ENCODE measurements at regions not wholly inside any gene's neighbourhood (a gene's known extent, or its start where the extent isn't known, plus 50 kb on each side); places are given as distances from the start of the nearest gene placed in this dataset.

- DNase-seq (ENCODE audit: low read depth, low spot score): no peak
- no peak overlapping the region for H3K27ac ChIP-seq
Measured at GRCh38 chr2:156170929-156171328, 161.6 kb downstream of the NR4A2 start.

- no peak for DNase-seq (ENCODE audit: low read depth, low spot score)
- H3K27ac ChIP-seq: no peak overlapping the region
Measured at GRCh38 chr2:156165742-156166141, 166.8 kb downstream of the NR4A2 start.

GRCh38 chr2:156164091-156164720 lies 168.3 kb downstream of the NR4A2 start:
- DNase-seq (ENCODE audit: low read depth, low spot score): no peak
- H3K27ac ChIP-seq: no peak overlapping the region

- DNase-seq (ENCODE audit: low read depth, low spot score): no peak
- H3K27ac ChIP-seq: no peak overlapping the region
Measured at GRCh38 chr2:156158808-156159207, 173.7 kb downstream of the NR4A2 start.

GRCh38 chr2:156157670-156158069 lies 174.9 kb downstream of the NR4A2 start:
- H3K27ac ChIP-seq: no peak overlapping the region
- DNase-seq (ENCODE audit: low read depth, low spot score): no peak

GRCh38 chr2:156156580-156156979 lies 175.9 kb downstream of the NR4A2 start:
- DNase-seq (ENCODE audit: low read depth, low spot score): no peak
- H3K27ac ChIP-seq: no peak overlapping the region

- no peak for DNase-seq (ENCODE audit: low read depth, low spot score)
- no peak overlapping the region for H3K27ac ChIP-seq
Measured at GRCh38 chr2:156155319-156155718, 177.2 kb downstream of the NR4A2 start.

GRCh38 chr2:156151351-156151750 lies 181.2 kb downstream of the NR4A2 start:
- no peak overlapping the region for H3K27ac ChIP-seq
- DNase-seq (ENCODE audit: low read depth, low spot score): no peak

GRCh38 chr2:156147594-156148330 lies 184.8 kb downstream of the NR4A2 start:
- peak overlapping the region; percentile 50 for H3K27ac ChIP-seq
- DNase-seq (ENCODE audit: low read depth, low spot score): peak; percentile 63

GRCh38 chr2:156145976-156146375 lies 186.5 kb downstream of the NR4A2 start:
- DNase-seq (ENCODE audit: low read depth, low spot score): no peak
- H3K27ac ChIP-seq: no peak overlapping the region

GRCh38 chr2:156145469-156145868 lies 187.1 kb downstream of the NR4A2 start:
- no peak overlapping the region for H3K27ac ChIP-seq
- DNase-seq (ENCODE audit: low read depth, low spot score): no peak

- DNase-seq (ENCODE audit: low read depth, low spot score): no peak
Measured at GRCh38 chr2:156136566-156136965, 196.0 kb downstream of the NR4A2 start.

GRCh38 chr2:156134887-156135286 lies 197.6 kb downstream of the NR4A2 start:
- DNase-seq (ENCODE audit: low read depth, low spot score): no peak
- H3K27ac ChIP-seq: no peak overlapping the region

More at GRCh38 chr2:156136566-156136965, 196.0 kb downstream of the NR4A2 start:
- no peak overlapping the region for H3K27ac ChIP-seq

GRCh38 chr2:156132941-156133340 lies 199.6 kb downstream of the NR4A2 start:
- DNase-seq (ENCODE audit: low read depth, low spot score): no peak
- no peak overlapping the region for H3K27ac ChIP-seq

GRCh38 chr2:156132130-156132529 lies 200.4 kb downstream of the NR4A2 start:
- no peak for DNase-seq (ENCODE audit: low read depth, low spot score)
- no peak overlapping the region for H3K27ac ChIP-seq

- H3K27ac ChIP-seq: no peak overlapping the region
- DNase-seq (ENCODE audit: low read depth, low spot score): no peak
Measured at GRCh38 chr2:156129227-156129626, 203.3 kb downstream of the NR4A2 start.

GRCh38 chr2:156125018-156125417 lies 207.5 kb downstream of the NR4A2 start:
- H3K27ac ChIP-seq: no peak overlapping the region
- DNase-seq (ENCODE audit: low read depth, low spot score): no peak

GRCh38 chr2:156124458-156124857 lies 208.1 kb downstream of the NR4A2 start:
- no peak overlapping the region for H3K27ac ChIP-seq
- no peak for DNase-seq (ENCODE audit: low read depth, low spot score)

GRCh38 chr2:156118753-156119416 lies 213.6 kb downstream of the NR4A2 start:
- no peak for DNase-seq (ENCODE audit: low read depth, low spot score)
- H3K27ac ChIP-seq: no peak overlapping the region

- DNase-seq (ENCODE audit: low read depth, low spot score): peak; percentile 75
- peak overlapping the region; percentile 50 for H3K27ac ChIP-seq
Measured at GRCh38 chr2:156116113-156116512, 216.4 kb downstream of the NR4A2 start.

GRCh38 chr2:156115338-156115737 lies 217.2 kb downstream of the NR4A2 start:
- peak; percentile 55 for DNase-seq (ENCODE audit: low read depth, low spot score)
- peak overlapping the region; percentile 50 for H3K27ac ChIP-seq
